ENCODE measurements at regions not wholly inside any gene's neighbourhood (a gene's known extent, or its start where the extent isn't known, plus 50 kb on each side); places are given as distances from the start of the nearest gene placed in this dataset.

GRCh38 chr1:234975941-234976860 lies 152.4 kb downstream of the TOMM20 start (continued):
- peak; percentile 73 for TF ChIP-seq ZNF276 (CRISPR knock-in tag; IDR thresholded peaks at IDR 0.05; ENCODE audit: low read depth)
- no peak for TF ChIP-seq ZNF572 (CRISPR knock-in tag; IDR thresholded peaks at IDR 0.05)
- no peak for TF ChIP-seq ZBTB14 (CRISPR knock-in tag; IDR thresholded peaks at IDR 0.05)
- no peak for TF ChIP-seq HINFP (CRISPR knock-in tag; IDR thresholded peaks at IDR 0.05; ENCODE audit: low read depth)
- TF ChIP-seq ZNF550 (CRISPR knock-in tag; IDR thresholded peaks at IDR 0.05; ENCODE audit: borderline replicate concordance) = 0 out of 2 replicates have a peak, but pooled peaks have one; percentile 58
- no peak for TF ChIP-seq ZNF143 (CRISPR knock-in tag; IDR thresholded peaks at IDR 0.05)
- no peak for TF ChIP-seq ZIK1 (CRISPR knock-in tag; IDR thresholded peaks at IDR 0.05; ENCODE audit: borderline replicate concordance, low read depth)
- no peak for TF ChIP-seq MTA3 (CRISPR knock-in tag; IDR thresholded peaks at IDR 0.05)
- TF ChIP-seq RFXANK (CRISPR knock-in tag; IDR thresholded peaks at IDR 0.05) = 0 out of 2 replicates have a peak, but pooled peaks have one; percentile 47
- no peak for TF ChIP-seq TAF15 (IDR thresholded peaks at IDR 0.05; ENCODE audit: low read depth, low read length, poor library complexity, severe bottlenecking)
- TF ChIP-seq TFE3 (CRISPR knock-in tag; IDR thresholded peaks at IDR 0.05) = peak; percentile 93
- peak; percentile 51; the same call in 1 of the 2 replicates for TF ChIP-seq SIX1 (CRISPR knock-in tag; IDR thresholded peaks at IDR 0.05; ENCODE audit: borderline replicate concordance)
- no peak for TF ChIP-seq EEA1 (CRISPR knock-in tag; IDR thresholded peaks at IDR 0.05; ENCODE audit: borderline replicate concordance)
- no peak for TF ChIP-seq TGIF2 (CRISPR knock-in tag; IDR thresholded peaks at IDR 0.05)
- TF ChIP-seq MLXIP (CRISPR knock-in tag; IDR thresholded peaks at IDR 0.05; ENCODE audit: borderline replicate concordance) = 0 out of 2 replicates have a peak, but pooled peaks have one; percentile 42
- peak; percentile 33; the same call in 1 of the 2 replicates for TF ChIP-seq UBTF (CRISPR knock-in tag; IDR thresholded peaks at IDR 0.05)
